ENCODE measurements at regions not wholly inside any gene's neighbourhood (a gene's known extent, or its start where the extent isn't known, plus 50 kb on each side); places are given as distances from the start of the nearest gene placed in this dataset.
"Not testable (repeated sequence)": the region's sequence is repeated elsewhere in the genome, so short reads cannot be mapped to it uniquely, and the experiment has no call there.

GRCh38 chr6:134421501-134421900 is 103.6 kb upstream of the SGK1 start:
- no peak for DNase-seq

- DNase-seq, result no peak
These were observed 102.8 kb upstream of the SGK1 start for GRCh38 chr6:134420614-134421181.

GRCh38 chr6:134419716-134420115 is 101.8 kb upstream of the SGK1 start:
- DNase-seq, result no peak

GRCh38 chr6:134416418-134417154 is 98.7 kb upstream of the SGK1 start:
- no peak for DNase-seq

- no peak for DNase-seq
These were observed 97.7 kb upstream of the SGK1 start for GRCh38 chr6:134415656-134416055.

- DNase-seq, result no peak
These were observed 97.3 kb upstream of the SGK1 start for GRCh38 chr6:134415194-134415593.

GRCh38 chr6:134414793-134415192 is 96.9 kb upstream of the SGK1 start:
- no peak for DNase-seq

- no peak for DNase-seq
These were observed 95.3 kb upstream of the SGK1 start for GRCh38 chr6:134413241-134413643.

GRCh38 chr6:134410541-134410940 is 92.6 kb upstream of the SGK1 start:
- no peak for DNase-seq

- DNase-seq, result no peak
These were observed 89.9 kb upstream of the SGK1 start for GRCh38 chr6:134407791-134408190.

GRCh38 chr6:134406311-134406710 is 88.4 kb upstream of the SGK1 start:
- DNase-seq, result no peak

GRCh38 chr6:134405386-134406087 is 87.6 kb upstream of the SGK1 start:
- no peak for DNase-seq

GRCh38 chr6:134403312-134403711 is 85.4 kb upstream of the SGK1 start:
- not testable (repeated sequence) for DNase-seq

- DNase-seq, result no peak
These were observed 84.6 kb upstream of the SGK1 start for GRCh38 chr6:134402372-134402984.

- no peak for DNase-seq
These were observed 83.0 kb upstream of the SGK1 start for GRCh38 chr6:134400941-134401340.

GRCh38 chr6:134398453-134398852 is 80.5 kb upstream of the SGK1 start:
- DNase-seq, result no peak

GRCh38 chr6:134397676-134398075 is 79.8 kb upstream of the SGK1 start:
- no peak for DNase-seq

GRCh38 chr6:134394905-134395304 is 77.0 kb upstream of the SGK1 start:
- no peak for DNase-seq

- DNase-seq, result no peak
These were observed 76.3 kb upstream of the SGK1 start for GRCh38 chr6:134394208-134394607.

GRCh38 chr6:134391205-134391604 is 73.3 kb upstream of the SGK1 start:
- DNase-seq, result no peak

GRCh38 chr6:134389658-134390057 is 71.7 kb upstream of the SGK1 start:
- no peak for DNase-seq

- no peak for DNase-seq
These were observed 71.2 kb upstream of the SGK1 start for GRCh38 chr6:134389129-134389528.

GRCh38 chr6:134386482-134386881 is 68.6 kb upstream of the SGK1 start:
- not testable (repeated sequence) for DNase-seq

GRCh38 chr6:134381959-134382358 is 64.0 kb upstream of the SGK1 start:
- DNase-seq, result no peak

Data from activated gamma-delta T cell (primary cell).